ENCODE measurements at regions not wholly inside any gene's neighbourhood (a gene's known extent, or its start where the extent isn't known, plus 50 kb on each side); places are given as distances from the start of the nearest gene placed in this dataset.

DNA sequence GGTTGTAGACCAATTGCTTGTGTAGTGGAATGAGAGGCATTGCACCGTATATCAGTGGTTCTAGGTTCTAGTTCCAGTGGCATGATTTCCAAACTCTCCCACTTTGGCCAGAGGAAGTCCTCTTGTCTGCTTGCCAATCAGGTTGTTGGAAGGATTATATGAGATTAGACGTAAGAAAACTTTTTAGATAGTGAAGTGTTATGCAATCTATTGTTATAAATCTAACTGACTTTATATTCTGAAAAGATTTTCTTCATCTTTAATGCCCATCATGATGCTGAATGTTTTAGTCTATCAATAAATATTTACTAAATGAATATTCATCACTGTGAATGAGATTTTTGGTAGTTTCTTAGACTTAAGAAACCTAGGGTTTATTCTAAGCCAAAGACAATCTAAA, 152.6 kb downstream of the TFPI2 start:
- TF ChIP-seq GABPA (IDR thresholded peaks at IDR 0.05; ENCODE audit: low read depth) (no peak), POLR2AphosphoS5 (IDR thresholded peaks at IDR 0.05; ENCODE audit: low read depth) (no peak)
- TF ChIP-seq, protein P1, sequence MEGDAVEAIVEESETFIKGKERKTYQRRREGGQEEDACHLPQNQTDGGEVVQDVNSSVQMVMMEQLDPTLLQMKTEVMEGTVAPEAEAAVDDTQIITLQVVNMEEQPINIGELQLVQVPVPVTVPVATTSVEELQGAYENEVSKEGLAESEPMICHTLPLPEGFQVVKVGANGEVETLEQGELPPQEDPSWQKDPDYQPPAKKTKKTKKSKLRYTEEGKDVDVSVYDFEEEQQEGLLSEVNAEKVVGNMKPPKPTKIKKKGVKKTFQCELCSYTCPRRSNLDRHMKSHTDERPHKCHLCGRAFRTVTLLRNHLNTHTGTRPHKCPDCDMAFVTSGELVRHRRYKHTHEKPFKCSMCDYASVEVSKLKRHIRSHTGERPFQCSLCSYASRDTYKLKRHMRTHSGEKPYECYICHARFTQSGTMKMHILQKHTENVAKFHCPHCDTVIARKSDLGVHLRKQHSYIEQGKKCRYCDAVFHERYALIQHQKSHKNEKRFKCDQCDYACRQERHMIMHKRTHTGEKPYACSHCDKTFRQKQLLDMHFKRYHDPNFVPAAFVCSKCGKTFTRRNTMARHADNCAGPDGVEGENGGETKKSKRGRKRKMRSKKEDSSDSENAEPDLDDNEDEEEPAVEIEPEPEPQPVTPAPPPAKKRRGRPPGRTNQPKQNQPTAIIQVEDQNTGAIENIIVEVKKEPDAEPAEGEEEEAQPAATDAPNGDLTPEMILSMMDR (IDR thresholded peaks at IDR 0.05; ENCODE audit: insufficient read depth, low read length): no peak
- TF ChIP-seq, protein P2, sequence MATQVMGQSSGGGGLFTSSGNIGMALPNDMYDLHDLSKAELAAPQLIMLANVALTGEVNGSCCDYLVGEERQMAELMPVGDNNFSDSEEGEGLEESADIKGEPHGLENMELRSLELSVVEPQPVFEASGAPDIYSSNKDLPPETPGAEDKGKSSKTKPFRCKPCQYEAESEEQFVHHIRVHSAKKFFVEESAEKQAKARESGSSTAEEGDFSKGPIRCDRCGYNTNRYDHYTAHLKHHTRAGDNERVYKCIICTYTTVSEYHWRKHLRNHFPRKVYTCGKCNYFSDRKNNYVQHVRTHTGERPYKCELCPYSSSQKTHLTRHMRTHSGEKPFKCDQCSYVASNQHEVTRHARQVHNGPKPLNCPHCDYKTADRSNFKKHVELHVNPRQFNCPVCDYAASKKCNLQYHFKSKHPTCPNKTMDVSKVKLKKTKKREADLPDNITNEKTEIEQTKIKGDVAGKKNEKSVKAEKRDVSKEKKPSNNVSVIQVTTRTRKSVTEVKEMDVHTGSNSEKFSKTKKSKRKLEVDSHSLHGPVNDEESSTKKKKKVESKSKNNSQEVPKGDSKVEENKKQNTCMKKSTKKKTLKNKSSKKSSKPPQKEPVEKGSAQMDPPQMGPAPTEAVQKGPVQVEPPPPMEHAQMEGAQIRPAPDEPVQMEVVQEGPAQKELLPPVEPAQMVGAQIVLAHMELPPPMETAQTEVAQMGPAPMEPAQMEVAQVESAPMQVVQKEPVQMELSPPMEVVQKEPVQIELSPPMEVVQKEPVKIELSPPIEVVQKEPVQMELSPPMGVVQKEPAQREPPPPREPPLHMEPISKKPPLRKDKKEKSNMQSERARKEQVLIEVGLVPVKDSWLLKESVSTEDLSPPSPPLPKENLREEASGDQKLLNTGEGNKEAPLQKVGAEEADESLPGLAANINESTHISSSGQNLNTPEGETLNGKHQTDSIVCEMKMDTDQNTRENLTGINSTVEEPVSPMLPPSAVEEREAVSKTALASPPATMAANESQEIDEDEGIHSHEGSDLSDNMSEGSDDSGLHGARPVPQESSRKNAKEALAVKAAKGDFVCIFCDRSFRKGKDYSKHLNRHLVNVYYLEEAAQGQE (IDR thresholded peaks at IDR 0.05; ENCODE audit: insufficient replicate concordance, low read depth): no peak

All from HL-60 (cell line).